NCI-H446 treated with DMSO at 0.1 percent for 48 hours (cell line): ENCODE measurements at regions not wholly inside any gene's neighbourhood (a gene's known extent, or its start where the extent isn't known, plus 50 kb on each side); places are given as distances from the start of the nearest gene placed in this dataset.
"Not testable (repeated sequence)": the region's sequence is repeated elsewhere in the genome, so short reads cannot be mapped to it uniquely, and the experiment has no call there.

ENCODE experiments used
- DNase-seq: peaks from one replicate; lab custom pipeline; 2025; lab: John Stamatoyannopoulos, UW

DNA sequence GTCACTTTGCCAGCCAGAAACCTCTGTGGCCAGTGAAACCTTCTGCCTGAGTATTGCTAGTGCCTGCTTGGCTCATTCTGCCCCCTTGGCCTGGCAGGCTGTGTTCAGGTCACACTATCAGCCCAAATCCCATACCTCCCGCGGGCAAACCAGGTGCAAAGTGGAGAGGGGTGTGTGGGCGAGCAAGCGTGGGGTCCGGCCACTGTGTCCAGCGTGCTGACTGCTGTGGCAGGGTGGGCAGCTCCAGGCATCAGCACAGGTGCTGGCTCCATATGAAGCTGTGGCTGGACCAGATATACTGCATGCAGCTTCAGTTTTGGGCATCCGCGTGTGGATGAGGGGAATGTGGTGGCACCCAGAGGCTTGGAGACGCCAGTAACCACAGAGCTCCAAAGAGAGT, 576.5 kb upstream of the EDIL3 start:
- DNase-seq = no peak

GRCh38 chr5:84961903-84962302, 577.2 kb upstream of the EDIL3 start:
- no peak for DNase-seq

DNA sequence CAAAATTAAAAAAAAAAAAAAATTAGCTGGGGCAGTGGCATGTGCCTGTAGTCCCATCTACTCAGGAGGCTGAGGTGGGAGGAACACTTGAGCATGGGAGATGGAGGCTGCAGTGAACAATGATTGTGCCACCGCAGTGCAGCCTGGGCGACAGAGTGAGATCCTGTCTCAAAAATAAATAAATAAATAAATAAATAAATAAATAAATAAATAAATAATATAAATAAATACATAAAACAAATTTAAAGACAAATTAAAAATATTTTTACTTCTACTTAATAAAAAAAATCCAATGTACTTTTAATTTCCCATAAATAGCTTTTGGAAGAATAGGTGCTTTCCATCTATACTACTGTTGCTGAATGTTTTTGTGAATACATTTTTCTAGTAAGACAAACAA, 598.4 kb upstream of the EDIL3 start:
- no peak for DNase-seq

- no peak for DNase-seq
These were observed 600.5 kb upstream of the EDIL3 start for GRCh38 chr5:84985148-84985547.

DNA sequence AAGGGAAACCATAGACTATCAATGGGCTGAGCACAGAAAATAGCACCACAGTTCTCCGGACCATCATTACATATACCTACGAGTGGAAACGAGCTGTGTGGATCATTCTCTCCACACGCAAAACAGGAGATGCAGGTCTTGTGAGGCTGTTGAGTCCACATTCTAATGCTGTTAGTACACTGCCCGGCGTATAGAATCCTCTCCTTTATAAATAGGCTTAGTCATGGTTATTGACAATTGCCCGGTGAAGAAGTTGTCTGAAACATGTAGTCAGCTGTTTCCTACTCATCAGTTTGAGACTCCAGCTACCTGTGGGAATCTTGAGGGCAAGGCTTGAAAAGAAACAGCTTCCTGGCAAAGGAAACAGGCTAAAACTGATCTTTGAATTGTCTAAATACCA, 602.0 kb upstream of the EDIL3 start:
- no peak for DNase-seq

DNA sequence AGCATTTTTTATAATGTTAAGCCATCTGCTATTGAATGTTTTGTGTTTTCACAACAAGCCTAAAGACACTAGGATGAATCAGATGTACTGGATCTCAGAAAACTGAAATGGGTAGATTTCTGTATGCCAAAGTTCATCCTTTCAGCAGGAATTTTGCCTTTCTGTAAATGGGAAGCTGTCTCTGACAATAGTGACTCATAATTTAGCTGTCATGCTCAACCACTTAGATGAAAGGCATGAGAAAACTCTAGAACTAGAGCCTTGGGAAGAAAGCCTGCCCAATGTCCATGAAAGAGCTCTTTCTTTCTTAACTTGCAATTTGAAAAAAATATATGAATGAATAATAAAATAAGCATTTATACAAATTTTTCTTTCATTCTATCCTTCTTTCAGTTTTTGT, 616.0 kb upstream of the EDIL3 start:
- DNase-seq = peak; percentile 30

DNA sequence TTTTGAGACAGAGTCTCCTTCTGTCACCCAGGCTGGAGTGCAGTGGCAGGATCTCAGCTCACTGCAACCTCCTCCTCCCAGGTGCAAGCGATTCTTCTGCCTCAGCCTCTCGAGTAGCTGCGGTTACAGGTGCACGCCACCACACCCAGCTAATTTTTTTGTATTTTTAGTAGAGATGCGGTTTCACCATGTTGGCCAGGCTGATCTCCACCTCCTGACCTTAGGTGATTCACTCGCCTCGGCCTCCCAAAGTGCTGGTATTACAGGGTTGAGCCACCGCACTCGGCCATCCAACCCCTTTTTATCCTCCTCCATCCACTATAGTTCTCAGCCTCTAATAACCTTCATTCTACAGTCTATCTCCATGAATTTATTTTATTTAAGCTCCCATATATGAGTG, 617.3 kb upstream of the EDIL3 start:
- not testable (repeated sequence) for DNase-seq

- DNase-seq = no peak
These were observed 625.4 kb upstream of the EDIL3 start for GRCh38 chr5:85010014-85010562.

GRCh38 chr5:85017261-85017660, 632.6 kb upstream of the EDIL3 start:
- no peak for DNase-seq

- no peak for DNase-seq
These were observed 645.8 kb upstream of the EDIL3 start for GRCh38 chr5:85030316-85031084.

- DNase-seq = peak; percentile 64
These were observed 664.3 kb upstream of the EDIL3 start for GRCh38 chr5:85049020-85049419.

- no peak for DNase-seq
These were observed 668.1 kb upstream of the EDIL3 start for GRCh38 chr5:85052826-85053225.

DNA sequence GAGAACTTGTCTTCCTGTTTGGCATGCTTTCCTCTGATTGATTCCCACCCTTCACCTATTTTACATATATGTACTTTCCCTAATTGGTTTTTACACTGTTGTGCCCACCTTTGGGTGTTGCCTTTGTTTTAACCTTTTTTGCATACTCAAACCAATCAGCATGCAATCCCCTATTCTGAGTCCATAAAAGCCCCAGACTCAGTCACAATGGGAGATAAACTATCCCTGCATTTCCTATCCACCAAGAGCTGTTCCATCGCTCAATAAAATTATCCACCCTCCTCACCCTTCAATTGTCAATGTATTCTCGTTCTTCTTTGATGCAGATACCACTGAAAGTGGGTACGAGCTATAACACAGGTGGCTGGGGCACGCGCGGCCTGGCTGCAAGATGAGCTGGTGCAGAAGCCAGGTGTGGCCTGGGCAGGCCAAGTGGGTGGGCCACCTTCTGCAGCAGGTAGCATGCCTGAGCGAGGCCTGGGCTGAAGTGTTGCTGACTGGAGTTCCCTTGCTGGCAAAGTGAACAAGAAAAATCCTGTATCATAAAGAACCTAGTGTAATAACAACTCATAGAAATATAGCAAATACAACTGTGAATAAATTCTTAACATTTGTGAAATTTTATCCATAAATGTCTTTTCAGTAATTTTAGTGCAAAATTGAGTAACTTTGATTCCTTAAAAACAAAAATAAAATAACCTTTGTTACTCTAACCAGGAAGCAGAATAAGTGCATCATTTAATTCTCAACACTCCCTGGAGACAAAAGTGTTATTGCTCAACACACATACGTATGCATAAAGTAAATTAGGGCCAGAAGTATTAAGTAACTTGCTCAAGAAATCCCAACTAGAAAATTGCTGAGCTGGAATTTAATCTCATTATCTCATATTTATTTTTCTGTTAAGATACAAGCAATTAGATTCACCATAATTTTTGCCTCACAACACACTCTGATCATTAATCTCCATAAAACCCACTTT, 685.3 kb upstream of the EDIL3 start:
- no peak for DNase-seq

GRCh38 chr5:85077581-85077980, 692.9 kb upstream of the EDIL3 start:
- no peak for DNase-seq

DNA sequence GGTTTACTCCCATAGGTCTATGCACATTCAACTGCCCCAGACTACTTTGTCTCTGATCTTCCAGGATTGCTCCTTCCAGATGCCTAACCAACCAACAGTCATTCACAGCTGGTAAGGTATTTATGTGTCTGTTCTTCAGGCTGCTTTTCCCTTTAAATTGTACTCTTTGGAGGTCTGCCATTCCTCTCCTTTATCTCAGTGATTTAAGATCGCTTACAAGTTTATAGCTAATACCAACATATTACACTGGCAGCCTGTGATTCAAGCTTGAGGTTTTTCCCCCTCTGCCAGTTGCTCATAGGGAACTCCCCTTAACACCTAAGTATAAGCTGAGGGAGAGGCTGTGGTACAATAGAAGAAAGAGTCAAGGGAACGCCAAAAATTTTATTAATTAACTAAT, 711.7 kb upstream of the EDIL3 start:
- DNase-seq = no peak

- no peak for DNase-seq
These were observed 723.8 kb upstream of the EDIL3 start for GRCh38 chr5:85108471-85108870.

GRCh38 chr5:85109616-85110015, 724.9 kb upstream of the EDIL3 start:
- DNase-seq = peak; percentile 11

GRCh38 chr5:85132269-85132668, 747.6 kb upstream of the EDIL3 start:
- DNase-seq = no peak

DNA sequence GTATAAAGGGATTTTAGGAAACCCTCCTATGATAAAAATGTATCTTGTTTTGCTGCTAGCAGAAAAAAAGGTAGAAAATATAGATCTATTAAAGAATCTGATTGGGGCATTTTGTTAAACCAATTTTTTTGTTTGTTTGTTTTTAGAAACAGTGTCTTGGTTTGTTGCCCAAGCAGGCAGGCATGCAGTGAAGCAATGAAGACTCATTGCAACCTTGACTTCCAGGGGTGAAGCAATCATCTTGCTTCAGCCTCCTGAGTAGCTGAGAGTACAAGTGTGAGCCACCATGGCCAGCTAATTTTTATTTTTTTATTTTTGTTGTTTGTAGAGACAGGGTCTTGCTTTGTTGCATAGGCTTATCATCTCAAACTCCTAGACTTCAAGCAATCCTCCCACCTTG, 755.8 kb upstream of the EDIL3 start:
- DNase-seq = no peak

- DNase-seq = peak; percentile 41
These were observed 758.5 kb upstream of the EDIL3 start for GRCh38 chr5:85143138-85143537.

- DNase-seq = no peak
These were observed 764.0 kb upstream of the EDIL3 start for GRCh38 chr5:85148701-85149100.

DNA sequence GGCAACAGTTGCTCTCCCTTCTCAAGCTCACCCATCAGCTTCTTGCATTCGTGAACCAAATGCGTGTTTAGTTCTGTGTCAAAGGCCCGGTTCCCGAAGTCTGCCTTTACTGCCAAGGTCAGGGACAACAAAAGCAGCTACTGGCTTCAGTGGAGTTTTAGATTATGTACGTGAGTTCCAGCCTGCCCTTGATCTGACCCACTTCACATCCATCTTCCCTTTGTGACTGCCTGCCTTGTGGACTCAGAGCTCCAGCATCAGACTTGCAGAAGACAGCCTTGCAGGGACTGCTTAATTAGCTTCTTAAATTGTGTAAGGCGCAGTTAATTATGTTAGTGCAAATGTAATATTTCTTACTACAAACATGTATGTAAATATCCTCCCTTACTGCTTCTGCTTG, 774.7 kb upstream of the EDIL3 start:
- DNase-seq = no peak

- no peak for DNase-seq
These were observed 783.8 kb upstream of the EDIL3 start for GRCh38 chr5:85168474-85168873.
